SK-N-SH treated with all-trans-retinoic acid at 6 μM for 48 hours (cell line): ENCODE measurements at regions not wholly inside any gene's neighbourhood (a gene's known extent, or its start where the extent isn't known, plus 50 kb on each side); places are given as distances from the start of the nearest gene placed in this dataset.

Experiments
- ATAC-seq: fragments of 200-7000 bp; cut with Tn5 transposase; 3 replicates; pipeline ENCODE4 v1.9.1; 2020; ENCODE audit warnings: mild to moderate bottlenecking, moderate library complexity
- ARNTL ChIP-seq: fragments of 450-650 bp; formaldehyde crosslinking; IDR thresholded peaks from 2 replicates; pipeline ENCODE4 v1.5.0; 2020; ENCODE audit warnings: low read depth, mild to moderate bottlenecking, moderate library complexity, borderline replicate concordance
- BACH2 ChIP-seq: fragments of 250-450 bp; sonication (Bioruptor Pico); IDR thresholded peaks from 2 replicates; pipeline ENCODE4 v1.9.0; 2021; ENCODE audit warnings: mild to moderate bottlenecking, borderline replicate concordance
- CREB5 ChIP-seq: fragments of 250-450 bp; sonication (Bioruptor Pico); IDR thresholded peaks from 2 replicates; pipeline ENCODE4 v1.5.1; 2020; ENCODE audit warnings: low read depth, mild to moderate bottlenecking, moderate library complexity
- CSDC2 ChIP-seq: fragments of 250-450 bp; sonication (Bioruptor Pico); IDR thresholded peaks from 2 replicates; pipeline ENCODE4 v1.5.0; 2020; ENCODE audit warnings: mild to moderate bottlenecking, moderate library complexity
- ESRRG ChIP-seq: fragments of 250-450 bp; sonication (Bioruptor Pico); IDR thresholded peaks from 2 replicates; pipeline ENCODE4 v1.6.1; 2021; ENCODE audit warnings: mild to moderate bottlenecking
- GLIS3 ChIP-seq: fragments of 250-450 bp; sonication (Bioruptor Pico); IDR thresholded peaks from 2 replicates; pipeline ENCODE4 v1.5.0; 2020; ENCODE audit warnings: mild to moderate bottlenecking, moderate library complexity
- ISL1 ChIP-seq: fragments of 250-450 bp; sonication (Bioruptor Pico); IDR thresholded peaks from 2 replicates; pipeline ENCODE4 v2.1.2; 2022; ENCODE audit warnings: mild to moderate bottlenecking, moderate library complexity
- OSR1 ChIP-seq: fragments of 250-450 bp; sonication (Bioruptor Pico); IDR thresholded peaks from 2 replicates; pipeline ENCODE4 v1.8.0; 2022; ENCODE audit warnings: moderate library complexity, mild to moderate bottlenecking, inconsistent platforms
- PPARA ChIP-seq: fragments of 250-450 bp; sonication (Bioruptor Pico); IDR thresholded peaks from 2 replicates; pipeline ENCODE4 v1.5.0; 2020; ENCODE audit warnings: mild to moderate bottlenecking, borderline replicate concordance
- RARB ChIP-seq: fragments of 250-450 bp; sonication (Bioruptor Pico); IDR thresholded peaks from 2 replicates; pipeline ENCODE4 v1.8.0; 2021; ENCODE audit warnings: mild to moderate bottlenecking, moderate library complexity
- SNAI2 ChIP-seq: fragments of 250-450 bp; sonication (Bioruptor Pico); IDR thresholded peaks from 2 replicates; pipeline ENCODE4 v1.5.0; 2020; ENCODE audit warnings: mild to moderate bottlenecking, moderate library complexity
- TCF4 ChIP-seq: fragments of 250-450 bp; sonication (Bioruptor Pico); IDR thresholded peaks from 2 replicates; pipeline ENCODE4 v1.8.0; 2021; ENCODE audit warnings: mild to moderate bottlenecking, moderate library complexity, borderline replicate concordance
- TOX ChIP-seq: fragments of 250-450 bp; sonication (Bioruptor Pico); IDR thresholded peaks from 2 replicates; pipeline ENCODE4 v1.8.0; 2021; ENCODE audit warnings: mild to moderate bottlenecking, moderate library complexity, borderline replicate concordance
- ZC3H10 ChIP-seq: fragments of 250-450 bp; sonication (Bioruptor Pico); IDR thresholded peaks from 2 replicates; pipeline ENCODE4 v1.5.1; 2021; ENCODE audit warnings: mild to moderate bottlenecking, moderate library complexity
- ZFP3 ChIP-seq: fragments of 250-450 bp; sonication (Bioruptor Pico); IDR thresholded peaks from 2 replicates; pipeline ENCODE4 v1.5.0; 2020; ENCODE audit warnings: mild to moderate bottlenecking, moderate library complexity
- ZFP30 ChIP-seq: fragments of 450-650 bp; formaldehyde crosslinking; IDR thresholded peaks from 2 replicates; pipeline ENCODE4 v1.5.0; 2022; ENCODE audit warnings: mild to moderate bottlenecking, moderate library complexity
- ZNF565 ChIP-seq: fragments of 450-650 bp; formaldehyde crosslinking; conservative IDR thresholded peaks from 2 replicates; pipeline ENCODE4 v1.5.0; 2020; ENCODE audit warnings: low read depth, mild to moderate bottlenecking, moderate library complexity
- TF ChIP-seq, protein P1 (sequence below): fragments of 250-450 bp; sonication (Bioruptor Pico); IDR thresholded peaks from 2 replicates; pipeline ENCODE4 v1.8.0; 2021; ENCODE audit warnings: low read depth, mild to moderate bottlenecking, moderate library complexity, borderline replicate concordance
- TF ChIP-seq, protein P2 (sequence below): fragments of 250-450 bp; sonication (Bioruptor Pico); IDR thresholded peaks from 2 replicates; pipeline ENCODE4 v1.5.0; 2020; ENCODE audit warnings: mild to moderate bottlenecking, moderate library complexity

DNA sequence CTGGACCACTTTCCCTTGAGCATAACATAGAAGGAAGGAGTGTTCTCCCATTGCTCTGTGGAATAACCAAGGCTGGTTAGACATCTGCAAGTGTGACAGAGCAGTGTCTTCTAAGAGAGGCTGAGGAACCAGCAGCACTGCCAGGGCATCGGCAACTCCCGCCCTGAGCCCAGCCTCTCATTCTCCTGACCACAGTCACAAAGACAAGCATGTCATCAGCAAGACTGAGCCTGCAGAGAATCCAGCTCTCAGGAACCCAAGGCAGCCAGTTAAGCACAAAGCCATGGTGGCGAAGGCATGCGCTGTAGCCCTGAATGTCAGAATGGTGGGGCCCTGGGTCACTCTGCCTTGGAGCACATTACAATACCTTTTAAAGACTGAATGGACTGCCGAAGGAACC, 253.9 kb downstream of the AGTPBP1 start:
- TF ChIP-seq, protein P1, sequence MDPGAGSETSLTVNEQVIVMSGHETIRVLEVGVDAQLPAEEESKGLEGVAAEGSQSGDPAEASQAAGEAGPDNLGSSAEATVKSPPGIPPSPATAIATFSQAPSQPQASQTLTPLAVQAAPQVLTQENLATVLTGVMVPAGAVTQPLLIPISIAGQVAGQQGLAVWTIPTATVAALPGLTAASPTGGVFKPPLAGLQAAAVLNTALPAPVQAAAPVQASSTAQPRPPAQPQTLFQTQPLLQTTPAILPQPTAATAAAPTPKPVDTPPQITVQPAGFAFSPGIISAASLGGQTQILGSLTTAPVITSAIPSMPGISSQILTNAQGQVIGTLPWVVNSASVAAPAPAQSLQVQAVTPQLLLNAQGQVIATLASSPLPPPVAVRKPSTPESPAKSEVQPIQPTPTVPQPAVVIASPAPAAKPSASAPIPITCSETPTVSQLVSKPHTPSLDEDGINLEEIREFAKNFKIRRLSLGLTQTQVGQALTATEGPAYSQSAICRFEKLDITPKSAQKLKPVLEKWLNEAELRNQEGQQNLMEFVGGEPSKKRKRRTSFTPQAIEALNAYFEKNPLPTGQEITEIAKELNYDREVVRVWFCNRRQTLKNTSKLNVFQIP (CRISPR knock-in tag), result no peak
- no peak for TF ChIP-seq CREB5
- no peak for TF ChIP-seq TOX (CRISPR knock-in tag)
- TF ChIP-seq ZFP3 (CRISPR knock-in tag), result no peak
- TF ChIP-seq BACH2 (CRISPR knock-in tag), result no peak
- TF ChIP-seq TCF4 (CRISPR knock-in tag), result no peak
- TF ChIP-seq PPARA (CRISPR knock-in tag), result no peak
- no peak for TF ChIP-seq GLIS3 (CRISPR knock-in tag)
- TF ChIP-seq ZC3H10 (CRISPR knock-in tag), result no peak
- ATAC-seq, result no peak

DNA sequence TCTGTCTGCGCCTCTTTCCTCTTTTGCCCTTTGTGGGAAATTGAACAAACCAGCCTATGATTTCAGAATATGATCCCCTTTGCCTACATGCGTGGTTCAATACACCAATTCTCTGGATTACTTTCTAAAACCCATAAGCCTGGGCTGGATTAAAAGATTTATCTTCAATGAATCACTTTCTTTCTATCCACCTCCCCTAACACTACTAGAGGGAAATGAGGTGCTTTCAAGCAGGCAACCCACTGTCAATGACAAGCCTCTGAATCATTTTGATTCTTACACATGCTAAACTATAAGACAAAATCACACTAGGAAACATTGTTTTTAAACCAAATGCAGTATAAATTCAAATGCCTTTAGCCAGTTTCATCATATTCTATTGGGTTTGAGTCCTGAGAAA, 257.5 kb downstream of the AGTPBP1 start:
- no peak for ATAC-seq
- TF ChIP-seq SNAI2 (CRISPR knock-in tag), result no peak
- no peak for TF ChIP-seq ZC3H10 (CRISPR knock-in tag)
- TF ChIP-seq, all 23 proteins: peak for 0

DNA sequence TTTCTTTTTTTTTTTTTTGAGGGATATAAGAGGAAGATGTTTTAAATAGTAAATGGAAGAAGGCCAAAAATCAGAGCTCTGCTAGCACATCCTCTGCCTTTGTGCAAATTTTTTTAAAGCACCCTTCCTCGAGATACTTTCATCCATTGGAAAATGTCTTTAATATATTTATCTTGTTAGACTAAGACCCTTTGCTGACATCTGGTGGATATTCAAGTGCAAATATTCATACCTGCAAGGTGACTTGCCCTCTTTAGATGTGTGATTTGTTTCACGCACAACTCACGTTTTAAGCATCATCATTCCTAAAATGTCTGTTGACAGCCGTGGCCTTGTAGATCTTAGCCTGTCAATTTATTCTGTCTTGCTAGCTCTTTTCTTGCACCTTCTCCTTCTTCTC, 258.5 kb downstream of the AGTPBP1 start:
- ATAC-seq, result no peak
- no peak for TF ChIP-seq PPARA (CRISPR knock-in tag)
- TF ChIP-seq SNAI2 (CRISPR knock-in tag), result no peak
- no peak for TF ChIP-seq BACH2 (CRISPR knock-in tag)
- TF ChIP-seq, protein P1 (CRISPR knock-in tag), result no peak
- TF ChIP-seq, all 23 proteins: peak for 0

GRCh38 chr9:85479305-85479704, 262.4 kb downstream of the AGTPBP1 start:
- no peak for ATAC-seq
- TF ChIP-seq ARNTL (CRISPR knock-in tag), result no peak
- no peak for TF ChIP-seq SNAI2 (CRISPR knock-in tag)
- TF ChIP-seq GLIS3 (CRISPR knock-in tag), result no peak
- no peak for TF ChIP-seq TCF4 (CRISPR knock-in tag)
- no peak for TF ChIP-seq BACH2 (CRISPR knock-in tag)
- TF ChIP-seq, protein P1 (CRISPR knock-in tag), result no peak
- no peak for TF ChIP-seq RARB
- no peak for TF ChIP-seq CREB5
- TF ChIP-seq ZNF565, result no peak
- TF ChIP-seq ZC3H10 (CRISPR knock-in tag), result no peak

DNA sequence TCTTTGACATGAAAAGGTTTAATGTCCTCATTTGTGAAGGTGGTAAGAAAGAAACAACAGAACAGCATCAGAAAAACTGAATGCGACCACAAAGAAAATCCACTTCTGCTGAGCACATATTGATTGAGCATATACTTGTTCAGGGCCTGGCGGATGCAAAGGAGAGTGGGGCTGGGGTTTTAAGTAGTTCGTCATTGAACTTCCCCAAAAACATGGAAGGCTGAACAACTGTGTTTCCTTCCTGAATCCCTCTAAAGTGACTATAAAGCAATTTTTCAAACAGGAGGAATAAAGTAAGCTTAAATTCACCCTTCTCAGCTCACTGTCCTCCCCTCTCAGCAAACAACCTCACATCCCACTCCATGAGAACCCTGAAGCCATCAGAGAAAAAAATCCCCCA, 262.9 kb downstream of the AGTPBP1 start:
- ATAC-seq, result no peak
- no peak for TF ChIP-seq CREB5
- TF ChIP-seq ISL1, result no peak
- TF ChIP-seq, protein P1 (CRISPR knock-in tag), result no peak
- TF ChIP-seq, protein P2, sequence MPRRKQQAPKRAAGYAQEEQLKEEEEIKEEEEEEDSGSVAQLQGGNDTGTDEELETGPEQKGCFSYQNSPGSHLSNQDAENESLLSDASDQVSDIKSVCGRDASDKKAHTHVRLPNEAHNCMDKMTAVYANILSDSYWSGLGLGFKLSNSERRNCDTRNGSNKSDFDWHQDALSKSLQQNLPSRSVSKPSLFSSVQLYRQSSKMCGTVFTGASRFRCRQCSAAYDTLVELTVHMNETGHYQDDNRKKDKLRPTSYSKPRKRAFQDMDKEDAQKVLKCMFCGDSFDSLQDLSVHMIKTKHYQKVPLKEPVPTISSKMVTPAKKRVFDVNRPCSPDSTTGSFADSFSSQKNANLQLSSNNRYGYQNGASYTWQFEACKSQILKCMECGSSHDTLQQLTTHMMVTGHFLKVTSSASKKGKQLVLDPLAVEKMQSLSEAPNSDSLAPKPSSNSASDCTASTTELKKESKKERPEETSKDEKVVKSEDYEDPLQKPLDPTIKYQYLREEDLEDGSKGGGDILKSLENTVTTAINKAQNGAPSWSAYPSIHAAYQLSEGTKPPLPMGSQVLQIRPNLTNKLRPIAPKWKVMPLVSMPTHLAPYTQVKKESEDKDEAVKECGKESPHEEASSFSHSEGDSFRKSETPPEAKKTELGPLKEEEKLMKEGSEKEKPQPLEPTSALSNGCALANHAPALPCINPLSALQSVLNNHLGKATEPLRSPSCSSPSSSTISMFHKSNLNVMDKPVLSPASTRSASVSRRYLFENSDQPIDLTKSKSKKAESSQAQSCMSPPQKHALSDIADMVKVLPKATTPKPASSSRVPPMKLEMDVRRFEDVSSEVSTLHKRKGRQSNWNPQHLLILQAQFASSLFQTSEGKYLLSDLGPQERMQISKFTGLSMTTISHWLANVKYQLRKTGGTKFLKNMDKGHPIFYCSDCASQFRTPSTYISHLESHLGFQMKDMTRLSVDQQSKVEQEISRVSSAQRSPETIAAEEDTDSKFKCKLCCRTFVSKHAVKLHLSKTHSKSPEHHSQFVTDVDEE (CRISPR knock-in tag), result no peak
- TF ChIP-seq ESRRG, result no peak
- no peak for TF ChIP-seq ZFP30
- TF ChIP-seq GLIS3 (CRISPR knock-in tag), result no peak
- no peak for TF ChIP-seq ARNTL (CRISPR knock-in tag)
- no peak for TF ChIP-seq SNAI2 (CRISPR knock-in tag)
- no peak for TF ChIP-seq CSDC2
- no peak for TF ChIP-seq OSR1 (CRISPR knock-in tag)
- TF ChIP-seq BACH2 (CRISPR knock-in tag), result no peak
- TF ChIP-seq RARB, result no peak
